ENCODE measurements at regions not wholly inside any gene's neighbourhood (a gene's known extent, or its start where the extent isn't known, plus 50 kb on each side); places are given as distances from the start of the nearest gene placed in this dataset.
A peak's percentile ranks its signal among the peaks of the same experiment; 100 is the strongest.
"Not testable (repeated sequence)": the region's sequence is repeated elsewhere in the genome, so short reads cannot be mapped to it uniquely, and the experiment has no call there.

DNA sequence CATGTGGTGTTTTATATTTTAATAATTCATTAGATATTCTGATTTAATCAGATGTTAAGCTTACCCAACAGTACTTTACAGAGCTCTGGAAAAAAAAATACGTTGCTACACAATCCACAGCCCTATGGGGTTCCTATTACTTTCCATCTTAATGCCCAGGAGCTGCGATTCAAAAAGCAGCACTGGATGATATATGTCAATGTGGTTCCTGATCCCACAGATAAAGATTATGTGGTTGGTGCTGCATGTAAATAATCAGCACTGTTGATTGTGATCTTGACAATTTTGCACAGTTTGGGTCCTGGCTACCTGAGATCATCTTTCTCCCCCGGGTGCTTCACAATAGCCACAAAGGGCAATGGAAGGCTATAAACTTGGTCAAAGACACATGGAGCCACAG, 72.7 kb upstream of the DCLK2 start:
- DNase-seq (ENCODE audit: insufficient read length, low spot score), result no peak
- TF ChIP-seq POLR2A (IDR thresholded peaks at IDR 0.05; ENCODE audit: low read depth, low read length) (no peak), PAX5 (IDR thresholded peaks at IDR 0.05; ENCODE audit: insufficient read depth, low read length, severe bottlenecking) (no peak), TAF1 (IDR thresholded peaks at IDR 0.05; ENCODE audit: low read depth, low read length) (no peak), SPI1 (IDR thresholded peaks at IDR 0.05; ENCODE audit: low read depth, low read length) (no peak), POU2F2 (IDR thresholded peaks at IDR 0.05; ENCODE audit: low read depth, low read length) (no peak), POLR2AphosphoS5 (IDR thresholded peaks at IDR 0.05; ENCODE audit: low read depth, low read length) (no peak)
- no peak for FAIRE-seq

- FAIRE-seq (no peak), DNase-seq (ENCODE audit: insufficient read length, low spot score) (no peak)
- TF ChIP-seq POU2F2 (IDR thresholded peaks at IDR 0.05; ENCODE audit: low read depth, low read length), result no peak
- no peak for TF ChIP-seq POLR2AphosphoS5 (IDR thresholded peaks at IDR 0.05; ENCODE audit: low read depth, low read length)
- no peak for TF ChIP-seq PAX5 (IDR thresholded peaks at IDR 0.05; ENCODE audit: insufficient read depth, low read length, severe bottlenecking)
- TF ChIP-seq TAF1 (IDR thresholded peaks at IDR 0.05; ENCODE audit: low read depth, low read length), result no peak
- no peak for TF ChIP-seq SPI1 (IDR thresholded peaks at IDR 0.05; ENCODE audit: low read depth, low read length)
- TF ChIP-seq POLR2A (IDR thresholded peaks at IDR 0.05; ENCODE audit: low read depth, low read length), result no peak
These were observed 72.0 kb upstream of the DCLK2 start for GRCh38 chr4:150006197-150006596.

DNA sequence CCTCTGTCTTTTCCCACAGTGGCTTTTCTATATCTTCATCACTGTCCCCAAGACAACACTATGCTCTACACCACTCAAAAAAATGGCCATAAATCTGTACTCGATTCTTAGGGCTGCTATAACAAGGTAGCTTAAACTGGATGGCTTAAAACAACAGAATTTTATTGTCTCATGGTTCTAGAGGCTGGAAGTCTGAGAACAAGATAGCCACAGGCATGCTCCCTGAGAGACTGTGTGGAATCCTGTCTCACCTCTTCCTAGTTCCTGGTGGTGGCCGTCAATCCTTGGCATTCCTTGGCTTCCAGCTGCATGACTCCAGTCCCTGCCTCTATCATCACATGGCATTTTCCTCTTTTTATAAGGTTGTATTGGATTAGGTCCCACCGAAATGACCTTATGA, 70.7 kb upstream of the DCLK2 start:
- FAIRE-seq (no peak), DNase-seq (ENCODE audit: insufficient read length, low spot score) (no peak)
- no peak for TF ChIP-seq SPI1 (IDR thresholded peaks at IDR 0.05; ENCODE audit: low read depth, low read length)
- no peak for TF ChIP-seq POLR2AphosphoS5 (IDR thresholded peaks at IDR 0.05; ENCODE audit: low read depth, low read length)
- TF ChIP-seq POLR2A (IDR thresholded peaks at IDR 0.05; ENCODE audit: low read depth, low read length), result no peak
- TF ChIP-seq PAX5 (IDR thresholded peaks at IDR 0.05; ENCODE audit: insufficient read depth, low read length, severe bottlenecking), result no peak
- no peak for TF ChIP-seq POU2F2 (IDR thresholded peaks at IDR 0.05; ENCODE audit: low read depth, low read length)

GRCh38 chr4:150008546-150008945, 69.7 kb upstream of the DCLK2 start:
- TF ChIP-seq POU2F2 (IDR thresholded peaks at IDR 0.05; ENCODE audit: low read depth, low read length) (no peak), TAF1 (IDR thresholded peaks at IDR 0.05; ENCODE audit: low read depth, low read length) (no peak), POLR2A (IDR thresholded peaks at IDR 0.05; ENCODE audit: low read depth, low read length) (no peak), SPI1 (IDR thresholded peaks at IDR 0.05; ENCODE audit: low read depth, low read length) (no peak), POLR2AphosphoS5 (IDR thresholded peaks at IDR 0.05; ENCODE audit: low read depth, low read length) (no peak), PAX5 (IDR thresholded peaks at IDR 0.05; ENCODE audit: insufficient read depth, low read length, severe bottlenecking) (no peak)
- FAIRE-seq, result no peak
- no peak for DNase-seq (ENCODE audit: insufficient read length, low spot score)

GRCh38 chr4:150009533-150009932, 68.7 kb upstream of the DCLK2 start:
- DNase-seq (ENCODE audit: insufficient read length, low spot score), result no peak
- TF ChIP-seq PAX5 (IDR thresholded peaks at IDR 0.05; ENCODE audit: insufficient read depth, low read length, severe bottlenecking), result no peak
- no peak for TF ChIP-seq TAF1 (IDR thresholded peaks at IDR 0.05; ENCODE audit: low read depth, low read length)
- no peak for TF ChIP-seq POLR2A (IDR thresholded peaks at IDR 0.05; ENCODE audit: low read depth, low read length)
- TF ChIP-seq SPI1 (IDR thresholded peaks at IDR 0.05; ENCODE audit: low read depth, low read length), result no peak
- TF ChIP-seq POLR2AphosphoS5 (IDR thresholded peaks at IDR 0.05; ENCODE audit: low read depth, low read length), result no peak
- no peak for TF ChIP-seq POU2F2 (IDR thresholded peaks at IDR 0.05; ENCODE audit: low read depth, low read length)
- FAIRE-seq, result no peak

DNA sequence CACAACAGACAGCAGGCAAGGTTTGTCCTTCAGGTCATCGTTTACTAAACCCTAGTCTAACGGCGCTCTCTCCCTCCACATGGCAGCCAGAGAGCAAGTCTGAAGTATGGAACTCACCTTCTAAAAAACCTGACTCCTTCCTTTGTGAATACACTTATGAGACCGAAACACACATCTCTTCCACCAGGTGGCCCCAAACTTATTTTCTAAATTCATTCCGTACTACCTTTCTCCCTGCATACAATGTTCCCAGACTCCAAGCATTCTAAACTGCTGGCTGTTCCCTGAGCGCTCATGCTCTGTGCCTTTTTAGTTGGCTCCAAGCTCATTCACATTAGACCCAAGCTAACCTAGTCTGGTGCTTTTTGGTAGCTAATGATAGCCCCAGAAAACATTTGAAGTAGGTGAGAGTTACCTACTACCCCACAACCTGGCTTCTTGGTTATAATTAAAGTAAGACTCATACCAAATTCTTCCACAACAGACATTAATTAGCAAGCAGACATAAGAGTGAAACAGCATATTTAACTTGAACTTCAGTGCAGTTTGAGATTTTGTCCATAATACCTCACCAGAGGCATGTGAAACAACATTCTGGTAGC, 67.6 kb upstream of the DCLK2 start:
- peak; percentile 2 for DNase-seq (ENCODE audit: insufficient read length, low spot score)
- TF ChIP-seq TAF1 (IDR thresholded peaks at IDR 0.05; ENCODE audit: low read depth, low read length) (no peak), PAX5 (IDR thresholded peaks at IDR 0.05; ENCODE audit: insufficient read depth, low read length, severe bottlenecking) (no peak), SPI1 (IDR thresholded peaks at IDR 0.05; ENCODE audit: low read depth, low read length) (no peak), POLR2AphosphoS5 (IDR thresholded peaks at IDR 0.05; ENCODE audit: low read depth, low read length) (no peak), POLR2A (IDR thresholded peaks at IDR 0.05; ENCODE audit: low read depth, low read length) (no peak), POU2F2 (IDR thresholded peaks at IDR 0.05; ENCODE audit: low read depth, low read length) (no peak)
- no peak for FAIRE-seq

DNA sequence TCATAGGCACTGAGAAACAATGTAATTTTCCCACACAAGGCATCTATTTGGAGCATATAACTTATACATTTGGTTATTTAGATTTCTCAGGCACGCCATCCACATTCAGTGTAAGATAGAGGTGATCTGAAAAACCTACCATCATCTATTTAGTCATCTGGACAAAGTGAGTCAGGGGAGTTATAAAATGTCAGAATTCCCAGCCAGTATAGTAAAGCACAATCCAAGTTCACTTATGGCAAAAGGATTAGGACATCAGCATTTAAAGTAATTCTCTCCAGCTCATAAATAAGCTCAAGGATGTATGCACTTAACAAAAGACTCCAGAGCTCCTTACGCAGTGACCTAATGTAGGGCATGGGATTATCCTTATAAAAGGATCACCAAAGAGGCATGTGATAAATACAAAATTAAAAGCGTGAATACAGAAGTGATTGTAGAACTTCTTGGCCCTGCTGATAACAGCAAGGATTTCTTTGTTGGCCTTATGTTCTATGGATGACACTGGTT, 65.3 kb upstream of the DCLK2 start:
- no peak for DNase-seq (ENCODE audit: insufficient read length, low spot score)
- FAIRE-seq, result no peak
- no peak for TF ChIP-seq PAX5 (IDR thresholded peaks at IDR 0.05; ENCODE audit: insufficient read depth, low read length, severe bottlenecking)
- TF ChIP-seq TAF1 (IDR thresholded peaks at IDR 0.05; ENCODE audit: low read depth, low read length), result no peak
- no peak for TF ChIP-seq POLR2A (IDR thresholded peaks at IDR 0.05; ENCODE audit: low read depth, low read length)
- no peak for TF ChIP-seq POLR2AphosphoS5 (IDR thresholded peaks at IDR 0.05; ENCODE audit: low read depth, low read length)
- no peak for TF ChIP-seq POU2F2 (IDR thresholded peaks at IDR 0.05; ENCODE audit: low read depth, low read length)
- TF ChIP-seq SPI1 (IDR thresholded peaks at IDR 0.05; ENCODE audit: low read depth, low read length), result no peak

DNA sequence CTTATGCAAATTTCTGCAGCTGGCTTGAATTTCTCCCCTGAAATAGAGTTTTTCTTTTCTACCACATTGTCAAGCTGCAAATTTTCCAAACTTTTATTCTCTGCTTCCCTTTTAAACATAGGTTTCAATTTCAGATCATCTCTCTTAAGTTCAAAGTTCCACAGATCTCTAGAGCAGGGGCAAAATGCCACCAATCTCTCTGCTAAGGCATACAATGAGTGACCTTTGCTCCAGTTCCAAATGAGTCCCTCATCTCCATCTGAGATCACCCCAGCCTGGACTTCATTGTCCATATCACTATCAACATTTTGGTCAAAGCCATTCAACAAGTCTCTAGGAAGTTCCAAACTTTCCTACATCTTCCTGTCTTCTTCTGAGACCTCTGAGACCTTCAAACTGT, 62.3 kb upstream of the DCLK2 start:
- DNase-seq (ENCODE audit: insufficient read length, low spot score); FAIRE-seq: not testable (repeated sequence)

DNA sequence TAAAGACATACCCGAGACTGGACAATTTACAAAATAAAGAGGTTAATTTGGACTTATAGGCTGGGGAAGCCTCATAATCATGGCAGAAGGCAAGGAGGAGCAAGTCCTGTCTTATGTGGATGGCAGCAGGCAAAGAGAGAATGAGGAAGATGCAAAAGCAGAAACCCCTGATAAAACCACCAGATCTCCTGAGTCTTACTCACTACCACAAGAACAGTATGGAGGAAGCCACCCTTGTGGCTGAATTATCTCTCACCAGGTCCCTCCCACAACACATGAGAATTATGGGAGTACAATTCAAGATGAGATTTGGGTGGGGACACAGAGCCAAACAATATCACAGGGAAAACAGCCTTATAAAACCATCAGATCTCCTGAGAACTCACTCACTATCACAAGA, 61.6 kb upstream of the DCLK2 start:
- FAIRE-seq, result not testable (repeated sequence)

GRCh38 chr4:150018257-150018656, 60.0 kb upstream of the DCLK2 start:
- TF ChIP-seq TAF1 (IDR thresholded peaks at IDR 0.05; ENCODE audit: low read depth, low read length) (no peak), POLR2A (IDR thresholded peaks at IDR 0.05; ENCODE audit: low read depth, low read length) (no peak), PAX5 (IDR thresholded peaks at IDR 0.05; ENCODE audit: insufficient read depth, low read length, severe bottlenecking) (no peak), POU2F2 (IDR thresholded peaks at IDR 0.05; ENCODE audit: low read depth, low read length) (no peak)
- FAIRE-seq, result no peak
- DNase-seq (ENCODE audit: insufficient read length, low spot score), result no peak

More for the DNA sequence above, 61.6 kb upstream of the DCLK2 start:
- DNase-seq (ENCODE audit: insufficient read length, low spot score), result not testable (repeated sequence)

Data from GM12891 (cell line).